ENCODE measurements at regions not wholly inside any gene's neighbourhood (a gene's known extent, or its start where the extent isn't known, plus 50 kb on each side); places are given as distances from the start of the nearest gene placed in this dataset.

GRCh38 chr1:55572878-55573734 is 357.9 kb upstream of the USP24 start:
- no peak for DNase-seq (ENCODE audit: low spot score)

DNA sequence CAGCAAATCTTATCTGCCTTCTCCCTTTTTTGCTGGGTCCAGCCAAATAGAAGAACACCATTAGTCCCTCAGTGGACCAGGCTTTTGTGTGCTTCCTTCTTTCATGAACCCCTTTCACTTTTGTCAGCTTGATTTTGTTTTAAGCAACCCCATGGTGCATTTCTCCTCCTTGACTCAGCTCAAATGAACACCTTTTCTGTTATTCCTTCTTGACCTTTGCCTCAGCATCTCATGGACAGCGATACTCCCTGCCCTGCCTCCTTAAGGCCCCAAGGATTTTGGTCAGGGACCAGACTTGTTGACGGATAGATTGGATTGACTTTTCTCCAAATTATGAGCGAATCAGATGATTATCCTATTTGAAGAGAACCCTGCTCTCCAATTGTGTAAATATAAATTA is 356.6 kb upstream of the USP24 start:
- DNase-seq (ENCODE audit: low spot score): no peak

GRCh38 chr1:55569417-55569816 is 354.3 kb upstream of the USP24 start:
- no peak for DNase-seq (ENCODE audit: low spot score)

GRCh38 chr1:55568732-55569131 is 353.6 kb upstream of the USP24 start:
- no peak for DNase-seq (ENCODE audit: low spot score)

DNA sequence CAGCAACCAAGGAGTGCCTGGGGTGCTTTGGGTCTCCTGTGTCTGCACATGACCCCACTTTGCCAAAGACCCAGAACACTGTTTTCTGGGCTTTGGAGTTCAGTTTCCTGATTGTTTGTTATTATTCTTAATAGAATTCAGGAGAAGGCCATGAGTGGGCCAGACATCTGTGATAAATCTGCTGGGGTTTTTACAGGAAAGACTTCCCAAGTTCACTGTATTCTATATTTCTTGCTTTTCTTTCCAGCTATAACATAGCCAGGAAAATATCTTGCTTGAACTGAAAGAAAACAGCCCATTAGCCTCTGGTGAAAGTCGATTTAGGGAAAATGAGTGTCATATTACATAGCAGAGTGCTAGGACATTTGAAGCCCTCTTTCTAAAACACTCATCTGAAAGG is 345.1 kb upstream of the USP24 start:
- DNase-seq (ENCODE audit: low spot score): no peak

DNA sequence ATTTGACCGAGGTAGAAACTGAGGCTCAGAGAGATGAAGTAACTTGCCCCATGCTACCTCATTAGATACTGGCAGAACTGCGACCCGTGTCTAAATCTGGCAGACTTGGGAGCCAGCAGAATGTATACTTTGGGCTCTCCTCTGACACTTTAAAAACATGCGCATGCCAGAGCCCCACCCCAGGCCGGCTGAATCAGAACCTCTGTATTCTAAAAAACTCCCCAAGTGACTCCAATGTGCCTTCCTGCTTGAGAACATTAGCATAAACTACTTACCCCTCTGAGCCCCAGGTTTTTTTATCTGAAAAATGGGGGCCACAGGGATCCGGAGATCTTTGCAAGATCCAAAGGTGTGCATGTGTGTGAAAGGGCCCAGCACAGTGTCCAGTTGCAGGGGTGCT is 344.7 kb upstream of the USP24 start:
- DNase-seq (ENCODE audit: low spot score): no peak

DNA sequence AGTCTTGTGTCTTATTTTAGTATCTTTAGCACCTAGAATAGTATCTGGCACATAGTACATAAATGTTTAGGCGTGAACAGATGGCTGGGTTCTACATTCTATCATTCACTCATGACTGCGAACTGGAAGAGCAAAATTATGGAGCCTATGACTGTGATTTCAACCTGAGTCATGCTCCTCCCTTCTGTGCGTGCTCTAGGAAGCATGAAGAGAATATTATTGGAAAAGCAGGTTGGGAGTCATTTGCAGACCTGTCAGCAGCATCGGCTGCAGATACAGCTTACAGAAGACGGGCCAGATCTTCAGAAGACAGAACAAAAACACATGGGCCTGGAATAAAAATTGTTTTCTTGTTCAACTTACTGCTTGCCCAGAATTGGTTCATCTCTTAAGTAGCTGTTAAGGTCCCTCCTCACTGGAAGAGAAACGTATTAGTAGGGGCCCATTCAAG is 344.0 kb upstream of the USP24 start:
- DNase-seq (ENCODE audit: low spot score): no peak

DNA sequence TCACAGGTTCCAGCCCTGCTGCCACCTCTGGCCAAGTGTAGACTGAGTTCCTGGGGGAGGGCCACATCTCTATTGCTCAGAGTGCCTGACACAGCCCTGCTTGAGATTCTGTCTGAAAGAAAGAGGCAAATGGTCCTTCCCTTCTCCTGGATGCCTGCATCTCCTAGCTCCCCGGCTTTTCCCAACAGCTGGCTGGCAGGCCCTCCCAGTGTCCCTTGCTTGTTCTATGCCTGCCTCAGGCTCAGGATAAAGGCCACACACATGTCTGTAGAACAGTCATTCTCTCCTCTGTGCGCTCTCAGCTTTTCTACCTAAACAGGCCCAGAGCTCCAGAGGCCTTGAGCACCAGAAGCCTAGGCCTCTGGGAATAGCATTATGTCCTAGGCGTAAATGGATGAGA is 343.4 kb upstream of the USP24 start:
- no peak for DNase-seq (ENCODE audit: low spot score)

DNA sequence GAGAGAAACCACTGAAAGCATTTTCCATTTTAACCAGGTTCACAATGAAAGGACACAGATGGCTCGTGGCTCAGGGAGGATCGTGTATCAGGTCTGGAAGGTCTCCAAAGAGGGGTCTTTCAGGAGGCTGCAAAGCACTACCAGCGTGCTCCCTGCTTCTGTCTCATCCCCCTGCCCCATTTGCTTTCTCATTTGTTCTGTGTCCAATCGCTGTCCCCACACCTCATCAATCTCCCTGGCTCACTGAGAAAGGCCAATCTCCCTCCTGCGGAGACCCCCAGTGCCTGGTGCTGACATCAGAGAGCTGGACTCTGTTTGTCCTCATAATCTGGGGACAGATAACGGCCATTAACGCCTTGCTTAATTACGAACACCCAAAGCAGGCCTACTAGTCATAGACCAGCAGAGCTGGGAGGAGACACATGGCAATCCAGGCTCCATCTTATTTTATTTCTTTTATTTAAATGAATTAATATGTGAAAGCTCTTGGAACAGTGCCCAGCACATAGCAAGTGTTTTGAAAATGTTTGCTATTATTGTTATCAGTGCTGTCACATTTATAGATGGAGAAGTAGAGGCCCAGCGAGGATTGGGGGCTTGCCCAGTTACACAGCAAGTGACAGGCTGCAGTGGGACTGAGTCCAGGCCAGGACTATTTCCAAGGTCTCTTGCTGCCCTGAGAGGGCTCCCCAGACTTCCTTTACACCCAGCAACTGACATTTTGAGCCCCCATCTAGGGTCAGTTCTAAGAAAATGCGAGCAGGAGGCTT is 341.0 kb upstream of the USP24 start:
- no peak for DNase-seq (ENCODE audit: low spot score)

GRCh38 chr1:55554611-55555010 is 339.4 kb upstream of the USP24 start:
- DNase-seq (ENCODE audit: low spot score): no peak

DNA sequence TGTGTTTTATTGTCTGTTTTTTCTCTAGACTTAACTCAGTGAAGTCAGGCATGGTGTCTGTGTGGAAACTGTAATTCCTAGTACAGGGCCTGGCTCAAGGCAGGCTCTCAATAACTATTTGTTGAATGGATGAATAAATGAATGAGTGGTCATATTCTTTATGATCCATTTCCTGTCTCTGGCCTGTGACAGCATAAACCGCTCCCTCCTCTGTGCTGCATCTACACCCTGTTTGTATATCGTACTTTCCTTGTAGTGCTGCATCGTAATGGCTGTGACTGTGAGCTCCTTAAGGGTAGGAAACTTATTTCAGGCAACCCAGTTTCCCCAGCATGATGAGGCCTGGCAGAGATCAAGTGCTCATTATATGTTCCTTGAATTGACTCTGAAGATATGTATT is 337.5 kb upstream of the USP24 start:
- no peak for DNase-seq (ENCODE audit: low spot score)

DNA sequence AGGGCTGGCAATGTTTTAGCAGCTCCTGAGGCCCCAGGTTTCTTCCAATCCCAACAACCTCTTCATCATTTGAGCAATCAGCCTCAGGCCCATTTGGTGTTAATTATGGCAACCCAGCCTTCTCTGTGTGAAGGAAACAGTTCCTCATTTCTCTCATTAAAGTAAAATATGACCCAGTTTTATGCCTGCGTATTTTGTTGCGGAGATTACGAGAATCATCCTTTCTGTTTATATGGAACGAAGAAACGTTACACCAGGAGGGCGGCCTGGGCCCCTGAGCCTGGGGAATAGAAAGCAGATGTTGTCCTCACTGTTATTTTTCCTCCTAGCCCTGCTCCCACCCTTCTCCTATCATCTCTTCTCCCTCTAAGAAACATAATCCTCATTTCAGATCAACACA is 332.2 kb upstream of the USP24 start:
- no peak for DNase-seq (ENCODE audit: low spot score)

- DNase-seq (ENCODE audit: low spot score): no peak
Observed at GRCh38 chr1:55546553-55546952, 331.4 kb upstream of the USP24 start.

DNA sequence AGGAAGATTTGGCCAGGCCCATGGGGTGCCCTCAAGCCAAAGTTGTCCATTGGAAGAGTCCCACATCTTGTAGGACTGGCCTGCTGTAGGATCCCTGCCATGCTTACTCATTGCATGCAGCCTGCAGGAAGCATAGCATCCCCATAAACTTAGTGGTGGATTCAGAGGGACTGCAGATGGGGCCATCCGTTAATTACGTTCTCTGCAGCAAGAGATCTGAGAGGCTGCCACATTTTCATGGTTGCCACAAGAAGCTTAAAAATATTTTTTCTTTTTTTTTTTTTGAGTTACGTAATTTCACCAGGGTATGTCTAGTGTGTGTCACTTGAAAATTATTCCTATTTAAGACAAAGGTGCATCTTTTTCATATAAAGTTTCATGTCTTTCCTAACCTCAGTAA is 329.7 kb upstream of the USP24 start:
- no peak for DNase-seq (ENCODE audit: low spot score)

GRCh38 chr1:55542901-55543504 is 327.8 kb upstream of the USP24 start:
- no peak for DNase-seq (ENCODE audit: low spot score)

DNA sequence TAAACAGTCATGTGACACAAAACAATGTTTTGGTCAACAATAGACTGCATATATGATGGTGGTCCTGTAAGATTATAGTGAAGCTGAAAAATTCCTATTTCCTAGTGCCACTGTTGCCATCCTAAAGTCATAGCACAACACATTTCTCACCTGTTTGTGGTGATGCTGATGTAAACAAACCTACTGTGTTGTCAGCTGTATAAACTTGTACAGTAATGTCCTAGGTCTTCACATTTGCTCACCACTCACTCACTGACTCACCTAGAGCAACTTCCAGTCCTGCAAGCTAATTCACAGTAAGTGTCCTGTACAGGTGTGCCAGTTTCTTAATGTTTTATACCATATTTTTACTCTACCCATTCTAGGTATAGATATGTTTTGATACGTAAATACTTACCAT is 326.1 kb upstream of the USP24 start:
- DNase-seq (ENCODE audit: low spot score): no peak

GRCh38 chr1:55539652-55540512 is 324.7 kb upstream of the USP24 start:
- no peak for DNase-seq (ENCODE audit: low spot score)

GRCh38 chr1:55538428-55538827 is 323.3 kb upstream of the USP24 start:
- no peak for DNase-seq (ENCODE audit: low spot score)

DNA sequence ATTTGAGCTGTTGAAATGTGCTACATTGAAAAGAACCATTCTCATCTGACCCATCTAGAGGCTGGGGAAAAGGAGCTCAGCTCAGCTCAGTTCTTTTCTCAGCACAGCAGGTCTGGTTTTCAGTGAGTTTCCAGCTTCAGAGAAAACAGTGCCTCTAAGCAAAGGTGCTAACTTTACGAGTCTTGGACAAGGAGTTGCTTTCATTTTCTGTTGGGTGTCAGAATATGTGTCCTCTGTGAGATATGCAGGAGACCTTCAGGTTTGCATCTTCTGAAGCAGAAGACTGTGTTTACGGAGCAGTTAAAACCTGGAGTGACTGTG is 321.3 kb upstream of the USP24 start:
- no peak for DNase-seq (ENCODE audit: low spot score)

- DNase-seq (ENCODE audit: low spot score): no peak
Observed at GRCh38 chr1:55535724-55536544, 320.8 kb upstream of the USP24 start.

- DNase-seq (ENCODE audit: low spot score): no peak
Observed at GRCh38 chr1:55534565-55535121, 319.5 kb upstream of the USP24 start.

Data from HuH-7.5 (cell line).